22Rv1 (cell line): ENCODE measurements at regions not wholly inside any gene's neighbourhood (a gene's known extent, or its start where the extent isn't known, plus 50 kb on each side); places are given as distances from the start of the nearest gene placed in this dataset.

Source experiments
- CTCF ChIP-seq: fragments of 450-650 bp; IDR thresholded peaks from 2 replicates; pipeline ENCODE4 v1.5.1; 2017; ENCODE audit warnings: mild to moderate bottlenecking
- ZFX ChIP-seq: fragments of 450-650 bp; IDR thresholded peaks from 2 replicates; pipeline ENCODE4 v1.6.1; 2017; ENCODE audit warnings: antibody characterized with exemption, borderline replicate concordance

GRCh38 chr1:5504364-5504740, 487.9 kb downstream of the NPHP4 start:
- TF ChIP-seq CTCF (no peak), ZFX (no peak)
